ENCODE measurements at regions not wholly inside any gene's neighbourhood (a gene's known extent, or its start where the extent isn't known, plus 50 kb on each side); places are given as distances from the start of the nearest gene placed in this dataset.

- intact Hi-C loops (cut with DNase I) = no loop called here
- no peak for DNase-seq
- Histone ChIP-seq H3K36me3 (replicated peaks in 1 of 2; ENCODE audit: insufficient read depth in 1 of 2, low read depth in 2 of 2) (no peaks in the 10 kb centered on the region), H3K4me3 (no peak overlapping the region), H3K27me3 (no peaks in the 10 kb centered on the region), H3K4me1 (no peaks in the 10 kb centered on the region), H3K9me3 (no peaks in the 10 kb centered on the region), H3K27ac (no peak overlapping the region)
- WGBS, 2 donors = 49 to 54% methylated on average over 8 of the region's 8 CpGs
- no peak for ATAC-seq
- TF ChIP-seq CTCF (IDR thresholded peaks at IDR 0.05) (no peak), POLR2A (IDR thresholded peaks at IDR 0.05) (no peak)
Observed at GRCh38 chr4:111234939-111235338, 612.1 kb upstream of the PITX2 start.

DNA sequence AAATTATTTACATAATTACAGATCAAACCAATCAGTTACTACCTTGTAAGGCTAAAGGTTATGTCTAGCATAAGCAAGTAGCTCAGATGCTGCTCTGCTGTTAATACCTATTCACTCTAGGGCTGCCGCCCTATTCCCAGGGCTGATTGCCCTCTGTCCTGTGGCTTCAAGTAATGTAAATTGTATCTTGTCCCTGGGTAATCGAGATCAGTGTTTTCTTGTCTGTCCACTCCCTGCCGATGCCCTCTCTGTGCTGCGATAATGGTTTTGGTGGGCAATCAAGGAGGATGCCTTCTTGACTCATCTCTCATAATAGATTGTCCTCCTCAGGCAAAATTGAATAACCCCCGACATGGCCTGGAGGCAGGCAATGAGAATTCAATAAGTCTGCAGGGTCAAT is 641.0 kb upstream of the PITX2 start:
- TF ChIP-seq POLR2A (IDR thresholded peaks at IDR 0.05) = no peak
- TF ChIP-seq CTCF (IDR thresholded peaks at IDR 0.05) = no peak
- H3K4me3 ChIP-seq = no peak overlapping the region
- H3K36me3 ChIP-seq (replicated peaks in 1 of 2; ENCODE audit: insufficient read depth in 1 of 2, low read depth in 2 of 2) = no peaks in the 10 kb centered on the region
- DNase-seq (no peak), ATAC-seq (no peak)
- H3K9me3 ChIP-seq = no peaks in the 10 kb centered on the region
- H3K27ac ChIP-seq = no peak overlapping the region
- 41 to 52% methylated on average over 5 of the region's 5 CpGs for WGBS, 2 donors
- H3K27me3 ChIP-seq = no peaks in the 10 kb centered on the region
- H3K4me1 ChIP-seq = no peaks in the 10 kb centered on the region
- intact Hi-C loops (cut with DNase I) = no loop called here

- WGBS, 2 donors = 51 to 53% methylated on average over 5 of the region's 5 CpGs
- Histone ChIP-seq H3K4me1 (no peaks in the 10 kb centered on the region), H3K4me3 (no peak overlapping the region), H3K27me3 (no peaks in the 10 kb centered on the region), H3K36me3 (replicated peaks in 1 of 2; ENCODE audit: insufficient read depth in 1 of 2, low read depth in 2 of 2) (no peaks in the 10 kb centered on the region), H3K27ac (no peak overlapping the region), H3K9me3 (no peaks in the 10 kb centered on the region)
- intact Hi-C loops (cut with DNase I) = no loop called here
- no peak for ATAC-seq
- DNase-seq = no peak
- TF ChIP-seq CTCF (IDR thresholded peaks at IDR 0.05) = no peak
- no peak for TF ChIP-seq POLR2A (IDR thresholded peaks at IDR 0.05)
Observed at GRCh38 chr4:111266937-111267336, 644.1 kb upstream of the PITX2 start.

DNA sequence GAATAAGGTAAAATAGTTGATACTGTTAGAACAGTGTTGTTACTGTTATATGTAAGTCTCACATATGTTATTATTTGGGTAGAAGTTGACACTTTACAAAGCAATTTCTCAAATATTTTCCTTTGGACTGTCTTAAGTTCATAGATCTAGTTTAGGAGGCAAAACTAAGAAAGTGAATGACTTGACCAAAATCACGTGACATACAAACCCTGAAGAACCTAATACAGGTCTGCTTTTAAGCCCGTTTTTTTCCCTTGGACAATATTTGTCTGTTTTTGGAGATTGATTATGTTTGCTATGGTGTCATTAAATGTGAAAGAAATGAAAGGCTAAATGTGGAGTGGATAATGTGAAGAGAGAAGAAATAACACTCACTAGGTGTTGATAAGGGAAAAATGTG is 644.9 kb upstream of the PITX2 start:
- DNase-seq (no peak), ATAC-seq (no peak)
- Histone ChIP-seq H3K36me3 (replicated peaks in 1 of 2; ENCODE audit: insufficient read depth in 1 of 2, low read depth in 2 of 2) (no peaks in the 10 kb centered on the region), H3K27me3 (no peaks in the 10 kb centered on the region), H3K9me3 (no peaks in the 10 kb centered on the region), H3K27ac (no peak overlapping the region), H3K4me3 (no peak overlapping the region), H3K4me1 (no peaks in the 10 kb centered on the region)
- intact Hi-C loops (cut with DNase I) = no loop called here
- TF ChIP-seq POLR2A (IDR thresholded peaks at IDR 0.05) (no peak), CTCF (IDR thresholded peaks at IDR 0.05) (no peak)
- WGBS, 2 donors = 25 to 35% methylated on average over 2 of the region's 2 CpGs

GRCh38 chr4:111268769-111269414 is 646.0 kb upstream of the PITX2 start:
- Histone ChIP-seq H3K4me3 (no peak overlapping the region), H3K4me1 (no peaks in the 10 kb centered on the region), H3K27ac (no peak overlapping the region), H3K27me3 (no peaks in the 10 kb centered on the region), H3K36me3 (replicated peaks in 1 of 2; ENCODE audit: insufficient read depth in 1 of 2, low read depth in 2 of 2) (no peaks in the 10 kb centered on the region), H3K9me3 (no peaks in the 10 kb centered on the region)
- ATAC-seq (no peak), DNase-seq (no peak)
- WGBS, 2 donors = 53 to 62% methylated on average over 2 of the region's 2 CpGs
- TF ChIP-seq POLR2A (IDR thresholded peaks at IDR 0.05) = no peak
- TF ChIP-seq CTCF (IDR thresholded peaks at IDR 0.05) = no peak
- intact Hi-C loops (cut with DNase I) = no loop called here
